Transverse colon (tissue), 4 donors: ENCODE measurements at regions not wholly inside any gene's neighbourhood (a gene's known extent, or its start where the extent isn't known, plus 50 kb on each side); places are given as distances from the start of the nearest gene placed in this dataset.

Experiments used
- POLR2A ChIP-seq: fragments of 450-650 bp; IDR thresholded peaks from one replicate; pipeline ENCODE4 v1.6.1; 2016; ENCODE audit warnings: antibody characterized with exemption, mild to moderate bottlenecking, moderate library complexity
- POLR2AphosphoS5 ChIP-seq, 3 donors: sonication (generic); formaldehyde crosslinking; IDR thresholded peaks; one replicate each; pipeline ENCODE4 v1.6.1; 2016; ENCODE audit warnings: antibody characterized with exemption in 3 of 3
- TF ChIP-seq, protein P1 (sequence below), 5 experiments: fragments of 200-600 bp in 3 of 5; fragments of 450-650 bp in 2 of 5; sonication (generic) in 3 of 5; IDR thresholded peaks; 1 replicate in 2 of 5; 2 replicates in 3 of 5; pipeline ENCODE4 v1.5.1; 2016 to 2017; ENCODE audit warnings: antibody characterized with exemption in 5 of 5, inconsistent platforms in 3 of 5, mild to moderate bottlenecking in 2 of 5, moderate library complexity in 1 of 5

DNA sequence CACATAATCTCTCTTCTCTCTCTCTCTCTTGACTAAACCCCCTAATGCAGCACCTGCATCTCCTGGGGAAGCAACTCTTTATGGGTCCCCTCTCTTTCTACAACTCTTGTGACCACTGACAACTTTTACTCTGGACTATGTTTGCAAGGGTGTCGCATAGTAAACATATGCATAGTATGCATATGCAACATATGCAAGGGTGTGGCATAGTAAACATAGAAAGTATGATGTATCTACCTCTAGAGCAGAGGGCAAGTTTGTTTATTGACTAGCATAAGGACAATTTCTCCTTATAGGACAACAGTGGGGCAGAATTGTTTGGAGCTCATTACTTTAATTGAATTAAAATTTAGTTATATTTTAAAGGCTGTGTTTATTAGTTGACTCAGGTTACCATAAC, 462.5 kb downstream of the AMY1C start:
- TF ChIP-seq, protein P1, sequence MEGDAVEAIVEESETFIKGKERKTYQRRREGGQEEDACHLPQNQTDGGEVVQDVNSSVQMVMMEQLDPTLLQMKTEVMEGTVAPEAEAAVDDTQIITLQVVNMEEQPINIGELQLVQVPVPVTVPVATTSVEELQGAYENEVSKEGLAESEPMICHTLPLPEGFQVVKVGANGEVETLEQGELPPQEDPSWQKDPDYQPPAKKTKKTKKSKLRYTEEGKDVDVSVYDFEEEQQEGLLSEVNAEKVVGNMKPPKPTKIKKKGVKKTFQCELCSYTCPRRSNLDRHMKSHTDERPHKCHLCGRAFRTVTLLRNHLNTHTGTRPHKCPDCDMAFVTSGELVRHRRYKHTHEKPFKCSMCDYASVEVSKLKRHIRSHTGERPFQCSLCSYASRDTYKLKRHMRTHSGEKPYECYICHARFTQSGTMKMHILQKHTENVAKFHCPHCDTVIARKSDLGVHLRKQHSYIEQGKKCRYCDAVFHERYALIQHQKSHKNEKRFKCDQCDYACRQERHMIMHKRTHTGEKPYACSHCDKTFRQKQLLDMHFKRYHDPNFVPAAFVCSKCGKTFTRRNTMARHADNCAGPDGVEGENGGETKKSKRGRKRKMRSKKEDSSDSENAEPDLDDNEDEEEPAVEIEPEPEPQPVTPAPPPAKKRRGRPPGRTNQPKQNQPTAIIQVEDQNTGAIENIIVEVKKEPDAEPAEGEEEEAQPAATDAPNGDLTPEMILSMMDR (IDR thresholded peaks at IDR 0.05), result no peak
- TF ChIP-seq POLR2AphosphoS5 (IDR thresholded peaks at IDR 0.05) (no peak), POLR2A (no peak)
